Small intestine (tissue), 7 donors: ENCODE measurements at regions not wholly inside any gene's neighbourhood (a gene's known extent, or its start where the extent isn't known, plus 50 kb on each side); places are given as distances from the start of the nearest gene placed in this dataset.

Experiments
- DNase-seq, 2 donors: peaks; one replicate each; pipeline versions ENCODE4 v3.0.0 to v3.0.0-alpha.2; 2013
- FAIRE-seq: peaks from 2 replicates; lab custom pipeline; 2012; peaks lifted over from hg19 to GRCh38; lab: Jason Lieb, UNC
- H3K27ac ChIP-seq, 3 donors: one replicate each; pipeline ENCODE4 v1.5.1; 2013; ENCODE audit warnings: low read length in 2 of 3, mild to moderate bottlenecking in 2 of 3, control low read depth in 1 of 3, inconsistent platforms in 1 of 3, low read depth in 1 of 3, moderate library complexity in 1 of 3
- H3K27me3 ChIP-seq, 3 donors: one replicate each; pipeline ENCODE4 v1.6.1; 2013; ENCODE audit warnings: low read length in 3 of 3, inconsistent platforms in 1 of 3; ENCODE audit not compliant: control insufficient read depth in 3 of 3, insufficient read depth in 3 of 3
- H3K36me3 ChIP-seq, 3 donors: one replicate each; pipeline ENCODE4 v1.6.1; 2013; ENCODE audit warnings: low read length in 3 of 3, inconsistent platforms in 1 of 3, low read depth in 1 of 3, mild to moderate bottlenecking in 1 of 3, moderate library complexity in 1 of 3; ENCODE audit not compliant: control insufficient read depth in 3 of 3, insufficient read depth in 2 of 3
- H3K4me1 ChIP-seq, 3 donors: one replicate each; pipeline ENCODE4 v1.6.1; 2013; ENCODE audit warnings: low read length in 2 of 3, inconsistent platforms in 1 of 3, low read depth in 1 of 3, mild to moderate bottlenecking in 1 of 3, moderate library complexity in 1 of 3; ENCODE audit not compliant: control insufficient read depth in 3 of 3, insufficient read depth in 2 of 3
- H3K4me3 ChIP-seq, 3 donors: one replicate each; pipeline ENCODE4 v1.5.1; 2013; ENCODE audit warnings: low read length in 3 of 3, control low read depth in 1 of 3, inconsistent platforms in 1 of 3, low read depth in 1 of 3, mild to moderate bottlenecking in 1 of 3, moderate library complexity in 1 of 3
- H3K9me3 ChIP-seq, 2 donors: one replicate each; pipeline ENCODE4 v1.6.1; 2013; ENCODE audit warnings: low read depth in 1 of 2, low read length in 1 of 2; ENCODE audit not compliant: control insufficient read depth in 2 of 2, insufficient read depth in 1 of 2
- WGBS, 3 donors: extraction: QIAGEN DNeasy Blood & Tissue Kit; methylation state at CpG; one replicate each; pipeline ENCODE4 v1.1.7; 2013; 5-methylcytosine and 5-hydroxymethylcytosine counted together
- donor health status: healthy with polysubstance abuse.
- donor health status: control.
- donor health status: control.
- donor health status: Bipolar disorder and iron deficiency.
- donor health status: healthy.

GRCh38 chr17:33633446-33633845 lies 340.4 kb upstream of the ASIC2 start:
- FAIRE-seq, result no peak
- Histone ChIP-seq H3K27ac (no peak overlapping the region), H3K4me3 (no peak overlapping the region), H3K36me3 (no peaks in the 10 kb centered on the region), H3K9me3 (peaks cover 0 to 5% of the 10 kb centered on the region in 2 donors), H3K4me1 (no peaks in the 10 kb centered on the region), H3K27me3 (peaks cover 0 to 8% (median 0%) of the 10 kb centered on the region in 3 donors)
- 52 to 72% (median 62%) methylated on average over 6 of the region's 6 CpGs for WGBS, 3 donors
- no peak for DNase-seq

- FAIRE-seq, result no peak
- H3K4me1 ChIP-seq, result no peaks in the 10 kb centered on the region
- H3K36me3 ChIP-seq, result no peaks in the 10 kb centered on the region
- WGBS, 3 donors, result 57 to 82% (median 59%) methylated on average over 3 of the region's 3 CpGs
- H3K27me3 ChIP-seq, result peaks cover 0 to 6% (median 0%) of the 10 kb centered on the region in 3 donors
- peaks cover 0 to 3% of the 10 kb centered on the region in 2 donors for H3K9me3 ChIP-seq
- no peak overlapping the region for H3K4me3 ChIP-seq
- no peak for DNase-seq
- H3K27ac ChIP-seq, result no peak overlapping the region
Observed at GRCh38 chr17:33637534-33637933, 344.4 kb upstream of the ASIC2 start.

- H3K4me3 ChIP-seq, result no peak overlapping the region
- peaks cover 0 to 3% (median 0%) of the 10 kb centered on the region in 3 donors for H3K27me3 ChIP-seq
- H3K4me1 ChIP-seq, result no peaks in the 10 kb centered on the region
- peaks cover 0 to 3% of the 10 kb centered on the region in 2 donors for H3K9me3 ChIP-seq
- FAIRE-seq (no peak), DNase-seq (no peak)
- no peak overlapping the region for H3K27ac ChIP-seq
- 38 to 52% (median 40%) methylated on average over 5 to 6 of the region's 6 CpGs for WGBS, 3 donors
- H3K36me3 ChIP-seq, result no peaks in the 10 kb centered on the region
Observed at GRCh38 chr17:33639103-33639880, 346.2 kb upstream of the ASIC2 start.

GRCh38 chr17:33640629-33641028 lies 347.5 kb upstream of the ASIC2 start:
- no peak for FAIRE-seq
- 77 to 85% (median 83%) methylated on average over 8 of the region's 8 CpGs for WGBS, 3 donors

GRCh38 chr17:33642002-33642401 lies 348.9 kb upstream of the ASIC2 start:
- Histone ChIP-seq H3K4me3 (no peak overlapping the region), H3K27me3 (peaks cover 0 to 4% (median 0%) of the 10 kb centered on the region in 3 donors), H3K9me3 (peaks cover 0 to 3% of the 10 kb centered on the region in 2 donors), H3K27ac (no peak overlapping the region), H3K4me1 (no peaks in the 10 kb centered on the region), H3K36me3 (no peaks in the 10 kb centered on the region)
- FAIRE-seq (no peak), DNase-seq (peak in 1 of 2 donors; percentile 29)
- WGBS, 3 donors, result 0 to 33% (median 10%) methylated on average over 1 of the region's 1 CpG

More at GRCh38 chr17:33640629-33641028, 347.5 kb upstream of the ASIC2 start:
- H3K36me3 ChIP-seq, result no peaks in the 10 kb centered on the region
- no peak overlapping the region for H3K27ac ChIP-seq
- peaks cover 0 to 3% (median 0%) of the 10 kb centered on the region in 3 donors for H3K27me3 ChIP-seq
- H3K9me3 ChIP-seq, result peaks cover 0 to 3% of the 10 kb centered on the region in 2 donors
- no peaks in the 10 kb centered on the region for H3K4me1 ChIP-seq
- DNase-seq, result no peak
- no peak overlapping the region for H3K4me3 ChIP-seq

GRCh38 chr17:33647956-33648355 lies 354.9 kb upstream of the ASIC2 start:
- Histone ChIP-seq H3K36me3 (no peaks in the 10 kb centered on the region), H3K27ac (no peak overlapping the region), H3K27me3 (peaks cover 0 to 11% (median 0%) of the 10 kb centered on the region in 3 donors), H3K4me1 (no peaks in the 10 kb centered on the region), H3K9me3 (no peaks in the 10 kb centered on the region), H3K4me3 (no peak overlapping the region)
- DNase-seq (peak; percentile 22 to 74), FAIRE-seq (no peak)
- 21 to 40% (median 33%) methylated on average over 2 of the region's 2 CpGs for WGBS, 3 donors

- Histone ChIP-seq H3K4me1 (no peaks in the 10 kb centered on the region), H3K27me3 (peaks cover 0 to 13% (median 0%) of the 10 kb centered on the region in 3 donors), H3K27ac (no peak overlapping the region), H3K9me3 (no peaks in the 10 kb centered on the region), H3K4me3 (no peak overlapping the region), H3K36me3 (no peaks in the 10 kb centered on the region)
- FAIRE-seq, result no peak
- WGBS, 3 donors, result 61 to 78% (median 70%) methylated on average over 5 of the region's 5 CpGs
- DNase-seq, result no peak
Observed at GRCh38 chr17:33650304-33650703, 357.2 kb upstream of the ASIC2 start.

GRCh38 chr17:33651686-33652085 lies 358.6 kb upstream of the ASIC2 start:
- Histone ChIP-seq H3K27me3 (peaks cover 0 to 15% (median 0%) of the 10 kb centered on the region in 3 donors), H3K36me3 (no peaks in the 10 kb centered on the region), H3K9me3 (no peaks in the 10 kb centered on the region), H3K4me3 (no peak overlapping the region), H3K27ac (no peak overlapping the region), H3K4me1 (no peaks in the 10 kb centered on the region)
- no peak for FAIRE-seq
- 64 to 77% (median 69%) methylated on average over 3 of the region's 3 CpGs for WGBS, 3 donors
- DNase-seq, result peak in 1 of 2 donors; percentile 22
